Breast epithelium (tissue), 3 donors: ENCODE measurements at regions not wholly inside any gene's neighbourhood (a gene's known extent, or its start where the extent isn't known, plus 50 kb on each side); places are given as distances from the start of the nearest gene placed in this dataset.

ENCODE experiments used
- CTCF ChIP-seq, 3 donors: fragments of 450-650 bp; IDR thresholded peaks; one replicate each; pipeline ENCODE4 v1.5.1; 2016 to 2017; ENCODE audit warnings: antibody characterized with exemption in 3 of 3, mild to moderate bottlenecking in 3 of 3, moderate library complexity in 3 of 3
- POLR2AphosphoS5 ChIP-seq, 3 donors: sonication (generic); formaldehyde crosslinking; IDR thresholded peaks; one replicate each; pipeline ENCODE4 v1.6.1; 2017; ENCODE audit warnings: antibody characterized with exemption in 3 of 3

GRCh38 chr12:131616043-131616700 lies 94.7 kb upstream of the SFSWAP start:
- TF ChIP-seq CTCF (IDR thresholded peaks at IDR 0.05) (no peak), POLR2AphosphoS5 (IDR thresholded peaks at IDR 0.05) (no peak)
